ENCODE measurements at regions not wholly inside any gene's neighbourhood (a gene's known extent, or its start where the extent isn't known, plus 50 kb on each side); places are given as distances from the start of the nearest gene placed in this dataset.
"Not testable (repeated sequence)": the region's sequence is repeated elsewhere in the genome, so short reads cannot be mapped to it uniquely, and the experiment has no call there.

DNA sequence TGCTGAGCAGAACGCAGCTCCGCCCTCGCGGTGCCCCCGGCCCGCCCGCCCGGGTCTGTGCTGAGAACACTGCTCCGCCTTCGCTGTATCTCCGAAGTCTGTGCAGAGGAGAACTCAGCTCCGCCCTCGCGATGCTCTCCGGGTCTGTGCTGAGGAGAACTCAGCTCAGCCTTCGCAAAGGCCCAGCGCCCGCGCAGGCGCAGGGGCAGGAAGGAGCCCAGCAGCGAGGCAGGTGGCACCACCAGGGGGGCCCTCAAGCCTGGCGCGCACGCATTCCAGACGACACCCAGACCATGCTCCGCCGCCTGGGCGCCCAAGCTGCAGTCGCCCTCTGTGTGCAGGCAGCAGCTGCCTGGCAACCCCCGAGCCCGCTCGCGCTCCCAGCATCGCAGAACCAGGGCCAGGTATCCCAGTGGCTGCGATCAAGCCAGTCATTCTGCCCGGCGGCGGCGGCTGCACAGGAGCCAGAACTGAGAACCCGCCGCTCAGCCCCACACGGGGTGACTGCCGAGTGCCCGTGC, 64.1 kb upstream of the GPR39 start:
- H3K9me3 ChIP-seq; intact Hi-C loops (cut with DNase I; ENCODE audit: low total_unique reads); H3K36me3 ChIP-seq; H3K27me3 ChIP-seq; in situ Hi-C loops (cut with MboI; ENCODE audit: low pct_ligation_motif_present in 1 of 4, low pct_unique_long_range_greater_than_20kb in 1 of 4, low sequenced_read_pairs in 3 of 4): not testable (repeated sequence)
- 7% methylated on average over 14 of the region's 44 CpGs; no CpG with 5 or more reads in 1 of the 2 donors for WGBS, 2 donors (ENCODE audit: low coverage in 1 of 2)
- H3K4me3 ChIP-seq, result peak overlapping the region in 3 of 4 donors; percentile 43 to 65 (median 46)
- TF ChIP-seq, protein P1, sequence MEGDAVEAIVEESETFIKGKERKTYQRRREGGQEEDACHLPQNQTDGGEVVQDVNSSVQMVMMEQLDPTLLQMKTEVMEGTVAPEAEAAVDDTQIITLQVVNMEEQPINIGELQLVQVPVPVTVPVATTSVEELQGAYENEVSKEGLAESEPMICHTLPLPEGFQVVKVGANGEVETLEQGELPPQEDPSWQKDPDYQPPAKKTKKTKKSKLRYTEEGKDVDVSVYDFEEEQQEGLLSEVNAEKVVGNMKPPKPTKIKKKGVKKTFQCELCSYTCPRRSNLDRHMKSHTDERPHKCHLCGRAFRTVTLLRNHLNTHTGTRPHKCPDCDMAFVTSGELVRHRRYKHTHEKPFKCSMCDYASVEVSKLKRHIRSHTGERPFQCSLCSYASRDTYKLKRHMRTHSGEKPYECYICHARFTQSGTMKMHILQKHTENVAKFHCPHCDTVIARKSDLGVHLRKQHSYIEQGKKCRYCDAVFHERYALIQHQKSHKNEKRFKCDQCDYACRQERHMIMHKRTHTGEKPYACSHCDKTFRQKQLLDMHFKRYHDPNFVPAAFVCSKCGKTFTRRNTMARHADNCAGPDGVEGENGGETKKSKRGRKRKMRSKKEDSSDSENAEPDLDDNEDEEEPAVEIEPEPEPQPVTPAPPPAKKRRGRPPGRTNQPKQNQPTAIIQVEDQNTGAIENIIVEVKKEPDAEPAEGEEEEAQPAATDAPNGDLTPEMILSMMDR (IDR thresholded peaks at IDR 0.05), result peak in 1 of 5 experiments; percentile 16
- peak overlapping the region; percentile 35 to 72 (median 54) for H3K27ac ChIP-seq
- DNase-seq, result peak; percentile 69
- H3K4me1 ChIP-seq, result peaks cover 0 to 13% (median 0%) of the 10 kb centered on the region in 4 donors

DNA sequence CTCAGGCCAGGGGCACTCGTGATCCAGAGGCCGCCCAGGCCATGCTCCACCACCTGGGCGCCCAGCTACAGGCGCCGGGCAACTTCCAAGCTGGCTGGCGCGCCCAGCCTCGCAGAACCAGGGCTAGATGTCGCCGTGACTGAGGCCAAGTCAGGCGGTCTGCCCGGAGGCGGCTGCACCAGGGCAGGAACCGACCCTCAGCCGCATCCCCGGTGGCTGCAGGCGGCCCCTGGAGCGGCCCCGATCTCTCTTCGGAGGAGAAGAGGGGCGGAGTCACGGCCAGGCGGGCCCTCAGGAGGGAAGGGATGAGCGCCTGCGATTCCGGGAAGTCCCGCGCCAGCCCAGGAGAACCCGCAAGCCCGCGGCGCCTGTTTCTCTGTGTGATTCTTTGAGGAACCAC, 63.2 kb upstream of the GPR39 start:
- H3K27ac ChIP-seq, result peak overlapping the region; percentile 12 to 72 (median 52)

DNA sequence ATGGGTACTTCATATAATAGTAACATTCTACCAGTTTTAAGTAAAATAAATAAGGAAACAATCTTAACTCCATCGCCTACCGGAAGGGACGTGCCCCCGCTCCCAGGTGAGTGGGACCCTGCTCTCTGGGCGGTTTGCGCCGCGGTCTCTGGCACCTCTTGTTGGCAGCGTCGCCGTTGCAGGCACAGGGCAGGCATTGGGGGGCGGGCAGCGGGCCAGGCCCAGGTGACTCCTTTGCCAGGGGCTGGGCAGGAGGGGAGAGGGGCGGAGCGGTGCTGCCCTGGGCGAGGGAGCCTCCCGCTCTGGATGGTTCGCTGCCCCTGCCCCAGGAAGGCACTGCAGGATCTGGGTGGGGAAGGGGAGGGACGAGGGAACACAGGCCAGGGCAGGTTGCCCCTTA, 55.6 kb upstream of the GPR39 start:
- 56 to 77% methylated on average over 4 to 17 of the region's 19 CpGs for WGBS, 2 donors (ENCODE audit: low coverage in 1 of 2)
- H3K27ac ChIP-seq; DNase-seq; H3K4me3 ChIP-seq; in situ Hi-C loops (cut with MboI; ENCODE audit: low pct_ligation_motif_present in 1 of 4, low pct_unique_long_range_greater_than_20kb in 1 of 4, low sequenced_read_pairs in 3 of 4); intact Hi-C loops (cut with DNase I; ENCODE audit: low total_unique reads); H3K36me3 ChIP-seq; H3K4me1 ChIP-seq; H3K27me3 ChIP-seq; H3K9me3 ChIP-seq: not testable (repeated sequence)

More for the DNA sequence above, 63.2 kb upstream of the GPR39 start:
- WGBS, 2 donors (ENCODE audit: low coverage in 1 of 2), result 8% methylated on average over 8 of the region's 32 CpGs; no CpG with 5 or more reads in 1 of the 2 donors
- in situ Hi-C loops (cut with MboI; ENCODE audit: low pct_ligation_motif_present in 1 of 4, low pct_unique_long_range_greater_than_20kb in 1 of 4, low sequenced_read_pairs in 3 of 4); H3K4me1 ChIP-seq; H3K9me3 ChIP-seq; H3K36me3 ChIP-seq; H3K27me3 ChIP-seq; intact Hi-C loops (cut with DNase I; ENCODE audit: low total_unique reads): not testable (repeated sequence)
- H3K4me3 ChIP-seq, result peak overlapping the region; percentile 43 to 65 (median 50)
- peak; percentile 60 for DNase-seq

DNA sequence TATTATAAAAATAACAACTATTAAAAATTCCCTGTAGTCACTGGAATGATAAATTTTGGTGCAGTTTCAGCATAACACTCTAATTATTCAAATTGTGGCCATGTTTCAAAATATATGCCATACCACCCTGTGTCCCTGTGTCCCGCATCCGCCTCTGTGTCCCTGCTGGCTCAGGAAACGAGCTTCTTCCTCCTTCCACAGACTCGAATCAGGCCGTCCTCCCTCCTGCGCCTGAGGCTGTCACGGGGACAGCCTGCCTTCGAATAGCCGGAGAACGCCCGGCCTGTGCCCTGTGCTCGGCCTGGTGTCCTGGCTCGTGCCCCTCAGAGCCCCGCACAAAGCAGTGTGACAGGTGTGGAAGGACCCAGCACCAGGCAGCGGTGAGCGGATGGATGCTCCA, 55.1 kb upstream of the GPR39 start:
- H3K4me1 ChIP-seq; in situ Hi-C loops (cut with MboI; ENCODE audit: low pct_ligation_motif_present in 1 of 4, low pct_unique_long_range_greater_than_20kb in 1 of 4, low sequenced_read_pairs in 3 of 4); H3K4me3 ChIP-seq; intact Hi-C loops (cut with DNase I; ENCODE audit: low total_unique reads); H3K27me3 ChIP-seq; H3K9me3 ChIP-seq; H3K27ac ChIP-seq; H3K36me3 ChIP-seq; DNase-seq: not testable (repeated sequence)
- 81% methylated on average over 9 of the region's 16 CpGs; no CpG with 5 or more reads in 1 of the 2 donors for WGBS, 2 donors (ENCODE audit: low coverage in 1 of 2)

DNA sequence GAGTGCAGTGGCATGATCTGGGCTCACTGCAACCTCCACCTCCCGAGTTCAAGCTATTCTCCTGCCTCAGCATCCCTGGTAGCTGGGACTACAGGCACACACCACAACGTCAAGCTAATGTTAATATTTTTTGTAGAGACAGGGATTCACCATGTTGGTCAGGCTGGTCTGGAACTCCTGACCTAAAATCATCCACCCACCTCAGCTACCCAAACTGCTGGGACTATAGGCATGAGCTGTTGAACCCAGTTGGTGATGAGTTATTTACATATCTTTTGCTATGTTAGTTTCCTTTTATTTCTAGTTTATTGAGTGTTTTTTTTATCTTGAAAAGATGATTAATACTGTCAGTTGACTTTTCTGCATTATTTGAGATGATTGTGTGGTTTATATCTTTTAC, 53.3 kb upstream of the GPR39 start:
- in situ Hi-C loops (cut with MboI; ENCODE audit: low pct_ligation_motif_present in 1 of 4, low pct_unique_long_range_greater_than_20kb in 1 of 4, low sequenced_read_pairs in 3 of 4); H3K4me1 ChIP-seq: not testable (repeated sequence)

DNA sequence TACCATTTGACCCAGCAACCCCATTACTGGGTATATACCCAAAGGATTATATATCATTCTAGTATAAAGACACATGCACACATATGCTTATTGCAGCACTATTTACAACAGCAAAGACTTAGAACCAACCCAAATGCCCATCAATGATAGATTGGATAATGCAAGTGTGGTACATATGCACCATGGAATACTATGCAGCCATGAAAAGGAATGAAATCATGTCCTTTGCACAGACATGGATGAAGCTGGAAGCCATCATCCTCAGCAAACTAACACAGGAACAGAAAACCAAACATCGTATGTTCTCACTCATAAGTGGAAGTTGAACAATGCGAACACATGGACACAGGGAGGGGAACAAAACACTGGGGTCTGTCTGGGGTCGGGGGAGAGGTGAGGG, 50.6 kb upstream of the GPR39 start:
- in situ Hi-C loops (cut with MboI; ENCODE audit: low pct_ligation_motif_present in 1 of 4, low pct_unique_long_range_greater_than_20kb in 1 of 4, low sequenced_read_pairs in 3 of 4); H3K27me3 ChIP-seq; DNase-seq; H3K4me3 ChIP-seq; H3K4me1 ChIP-seq; H3K9me3 ChIP-seq; H3K27ac ChIP-seq; intact Hi-C loops (cut with DNase I; ENCODE audit: low total_unique reads); H3K36me3 ChIP-seq: not testable (repeated sequence)
- 75 to 82% methylated on average over 2 of the region's 3 CpGs for WGBS, 2 donors (ENCODE audit: low coverage in 1 of 2)

More for the DNA sequence above, 53.3 kb upstream of the GPR39 start:
- H3K27me3 ChIP-seq; H3K36me3 ChIP-seq; intact Hi-C loops (cut with DNase I; ENCODE audit: low total_unique reads); DNase-seq; H3K27ac ChIP-seq; H3K9me3 ChIP-seq; H3K4me3 ChIP-seq: not testable (repeated sequence)
- 60 to 64% methylated on average over 2 of the region's 2 CpGs for WGBS, 2 donors (ENCODE audit: low coverage in 1 of 2)

DNA sequence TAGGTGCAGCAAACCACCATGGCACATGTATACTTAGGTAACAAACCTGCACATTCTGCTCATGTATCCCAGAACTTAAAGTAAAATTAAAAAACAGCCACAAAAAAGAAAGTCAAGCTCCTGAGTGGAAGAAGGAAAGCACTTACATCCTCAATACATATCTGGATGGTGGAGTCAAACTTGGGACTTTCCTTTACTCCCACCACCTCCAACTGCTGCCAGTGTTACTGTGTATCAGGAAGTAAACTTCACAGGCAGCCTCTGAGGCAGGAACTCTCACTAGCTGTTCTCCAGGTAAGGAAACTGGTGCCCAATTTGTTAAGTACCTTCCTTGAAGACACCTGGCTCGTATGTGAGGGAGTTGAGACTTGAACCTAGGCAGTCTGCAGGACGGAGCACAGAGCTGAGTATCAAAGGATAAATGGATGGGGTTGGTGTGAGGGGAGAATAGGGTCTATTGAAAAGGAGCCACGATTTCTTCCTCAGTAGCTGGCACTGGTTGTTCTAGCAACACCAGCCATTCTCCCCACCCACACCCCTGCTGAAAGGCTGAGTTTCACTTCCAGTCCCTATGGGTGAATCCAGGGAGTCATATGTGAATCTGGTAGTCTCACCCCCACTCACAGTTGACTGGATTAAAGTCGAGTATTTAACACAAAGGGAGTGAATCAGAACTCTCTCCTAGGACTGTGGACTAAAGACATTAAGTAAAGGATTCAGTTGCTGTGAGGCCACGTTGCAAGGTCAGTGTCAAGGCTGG, 50.0 kb upstream of the GPR39 start:
- intact Hi-C loops (cut with DNase I; ENCODE audit: low total_unique reads) (no loop called here), in situ Hi-C loops (cut with MboI; ENCODE audit: low pct_ligation_motif_present in 1 of 4, low pct_unique_long_range_greater_than_20kb in 1 of 4, low sequenced_read_pairs in 3 of 4) (no loop called here)
- TF ChIP-seq EP300 (IDR thresholded peaks at IDR 0.05; ENCODE audit: low read depth), result no peak
- no peak for TF ChIP-seq POLR2AphosphoS5 (IDR thresholded peaks at IDR 0.05)
- no peak for TF ChIP-seq POLR2A (IDR thresholded peaks at IDR 0.05)
- TF ChIP-seq, protein P1 (IDR thresholded peaks at IDR 0.05), result no peak

More for the DNA sequence above, 50.0 kb upstream of the GPR39 start:
- H3K9me3 ChIP-seq, result peaks cover 0 to 9% of the 10 kb centered on the region in 2 donors
- no peaks in the 10 kb centered on the region for H3K36me3 ChIP-seq
- no peak for DNase-seq
- H3K27ac ChIP-seq, result no peak overlapping the region
- H3K4me3 ChIP-seq, result no peak overlapping the region
- whole genome bisulfite sequencing, 2 donors (ENCODE audit: low coverage in 1 of 2), result 61 to 80% methylated on average over 2 to 5 of the region's 5 CpGs
- H3K27me3 ChIP-seq, result no peaks in the 10 kb centered on the region
- no peaks in the 10 kb centered on the region for H3K4me1 ChIP-seq

Data from transverse colon (tissue), 4 donors.